ENCODE measurements at regions not wholly inside any gene's neighbourhood (a gene's known extent, or its start where the extent isn't known, plus 50 kb on each side); places are given as distances from the start of the nearest gene placed in this dataset.

- H3K27ac ChIP-seq: no peak overlapping the region
- H3K79me2 ChIP-seq: no peaks in the 10 kb centered on the region
- peaks cover 4% of the 10 kb centered on the region for H3K4me1 ChIP-seq (ENCODE audit: insufficient read depth)
- H4K20me1 ChIP-seq (ENCODE audit: insufficient read depth, poor library complexity, severe bottlenecking): no peaks in the 10 kb centered on the region
- H2AFZ ChIP-seq: no peak overlapping the region
- H3K9me3 ChIP-seq (ENCODE audit: low read depth): no peaks in the 10 kb centered on the region
- H3K27me3 ChIP-seq: no peaks in the 10 kb centered on the region
- no peaks in the 10 kb centered on the region for H3K36me3 ChIP-seq (replicated peaks; ENCODE audit: insufficient read depth, low read depth)
- no peak overlapping the region for H3K4me2 ChIP-seq
- H3K4me3 ChIP-seq: no peak overlapping the region
- no peak for DNase-seq (ENCODE audit: low spot score)
- no peaks in the 10 kb centered on the region for H3K9me2 ChIP-seq (replicated peaks; ENCODE audit: insufficient read depth)
- WGBS (ENCODE audit: low lambda C conversion rate, missing lambda C conversion rate): 71% methylated on average over 6 of the region's 6 CpGs
- no peak for TF ChIP-seq EZH2phosphoT487 (IDR thresholded peaks at IDR 0.05; ENCODE audit: low read depth, severe bottlenecking, unreplicated experiment)
- no peak for TF ChIP-seq CTCF (IDR thresholded peaks at IDR 0.05; ENCODE audit: poor library complexity)
These were observed 221.2 kb upstream of the MAP3K7 start for GRCh38 chr6:90807791-90808701.

- TF ChIP-seq EZH2 (IDR thresholded peaks at IDR 0.05; ENCODE audit: borderline replicate concordance) (no peak), CTCF (IDR thresholded peaks at IDR 0.05; ENCODE audit: poor library complexity) (no peak), EZH2phosphoT487 (IDR thresholded peaks at IDR 0.05; ENCODE audit: low read depth, severe bottlenecking, unreplicated experiment) (no peak)
- Histone ChIP-seq H3K27me3 (no peaks in the 10 kb centered on the region), H4K20me1 (ENCODE audit: insufficient read depth, poor library complexity, severe bottlenecking) (no peaks in the 10 kb centered on the region), H3K27ac (no peak overlapping the region), H2AFZ (no peak overlapping the region), H3K36me3 (replicated peaks; ENCODE audit: insufficient read depth, low read depth) (no peaks in the 10 kb centered on the region), H3K9me2 (replicated peaks; ENCODE audit: insufficient read depth) (no peaks in the 10 kb centered on the region), H3K4me1 (ENCODE audit: insufficient read depth) (no peaks in the 10 kb centered on the region), H3K9me3 (ENCODE audit: low read depth) (no peaks in the 10 kb centered on the region), H3K4me3 (no peak overlapping the region), H3K4me2 (no peak overlapping the region), H3K79me2 (no peaks in the 10 kb centered on the region)
- no peak for DNase-seq (ENCODE audit: low spot score)
- 89% methylated on average over 1 of the region's 1 CpG for WGBS (ENCODE audit: low lambda C conversion rate, missing lambda C conversion rate)
These were observed 218.8 kb upstream of the MAP3K7 start for GRCh38 chr6:90805619-90806155.

- no peak overlapping the region for H3K4me2 ChIP-seq
- H3K79me2 ChIP-seq: no peaks in the 10 kb centered on the region
- H4K20me1 ChIP-seq (ENCODE audit: insufficient read depth, poor library complexity, severe bottlenecking): no peaks in the 10 kb centered on the region
- no peak overlapping the region for H3K27ac ChIP-seq
- H3K4me3 ChIP-seq: no peak overlapping the region
- no peaks in the 10 kb centered on the region for H3K9me3 ChIP-seq (ENCODE audit: low read depth)
- no peaks in the 10 kb centered on the region for H3K27me3 ChIP-seq
- TF ChIP-seq EZH2phosphoT487 (IDR thresholded peaks at IDR 0.05; ENCODE audit: low read depth, severe bottlenecking, unreplicated experiment): no peak
- TF ChIP-seq EZH2 (IDR thresholded peaks at IDR 0.05; ENCODE audit: borderline replicate concordance): no peak
- no peak for TF ChIP-seq CTCF (IDR thresholded peaks at IDR 0.05; ENCODE audit: poor library complexity)
- H3K36me3 ChIP-seq (replicated peaks; ENCODE audit: insufficient read depth, low read depth): no peaks in the 10 kb centered on the region
- no peak overlapping the region for H2AFZ ChIP-seq
- H3K4me1 ChIP-seq (ENCODE audit: insufficient read depth): no peaks in the 10 kb centered on the region
- 92% methylated on average over 2 of the region's 2 CpGs for WGBS (ENCODE audit: low lambda C conversion rate, missing lambda C conversion rate)
- no peak for DNase-seq (ENCODE audit: low spot score)
- H3K9me2 ChIP-seq (replicated peaks; ENCODE audit: insufficient read depth): no peaks in the 10 kb centered on the region
These were observed 217.1 kb upstream of the MAP3K7 start for GRCh38 chr6:90803956-90804355.

All from hepatocyte (in vitro differentiated cells).